ENCODE measurements at regions not wholly inside any gene's neighbourhood (a gene's known extent, or its start where the extent isn't known, plus 50 kb on each side); places are given as distances from the start of the nearest gene placed in this dataset.

- TF ChIP-seq CHD7 (IDR thresholded peaks at IDR 0.05; ENCODE audit: insufficient replicate concordance, low read length) (no peak), RNF2 (IDR thresholded peaks at IDR 0.05; ENCODE audit: borderline replicate concordance, low read depth, low read length, missing control alignments, poor library complexity, severe bottlenecking) (no peak)
- TF ChIP-seq, protein P1, sequence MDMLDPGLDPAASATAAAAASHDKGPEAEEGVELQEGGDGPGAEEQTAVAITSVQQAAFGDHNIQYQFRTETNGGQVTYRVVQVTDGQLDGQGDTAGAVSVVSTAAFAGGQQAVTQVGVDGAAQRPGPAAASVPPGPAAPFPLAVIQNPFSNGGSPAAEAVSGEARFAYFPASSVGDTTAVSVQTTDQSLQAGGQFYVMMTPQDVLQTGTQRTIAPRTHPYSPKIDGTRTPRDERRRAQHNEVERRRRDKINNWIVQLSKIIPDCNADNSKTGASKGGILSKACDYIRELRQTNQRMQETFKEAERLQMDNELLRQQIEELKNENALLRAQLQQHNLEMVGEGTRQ (IDR thresholded peaks at IDR 0.05; ENCODE audit: low read length), result no peak
Measured at GRCh38 chr13:53254500-53254899, 225.9 kb downstream of the OLFM4 start (continued).
